B cell (primary cell): ENCODE measurements at regions not wholly inside any gene's neighbourhood (a gene's known extent, or its start where the extent isn't known, plus 50 kb on each side); places are given as distances from the start of the nearest gene placed in this dataset.

Experiments used
- ATAC-seq: fragments of 200-7000 bp; cut with Tn5 transposase; one replicate; pipeline ENCODE4 v1.10.0; 2021; ENCODE audit warnings: low read depth, mild to moderate bottlenecking, moderate number of reproducible peaks, moderate library complexity
- CTCF ChIA-PET: fragments of 350-600 bp; sonication (Branson Sonifier 250); formaldehyde crosslinking; loops from one replicate; lab custom pipeline; 2021; ENCODE audit warnings: antibody characterized with exemption, inconsistent platforms; lab: Charles Lee
- POLR2A ChIA-PET: fragments of 350-600 bp; sonication (Branson Sonifier 250); formaldehyde crosslinking; loops from one replicate; lab custom pipeline; 2021; ENCODE audit warnings: antibody characterized with exemption; lab: Charles Lee
- DNase-seq: peaks from one replicate; pipeline ENCODE4 v3.0.0; 2013
- H2AFZ ChIP-seq: 2 replicates; pipeline ENCODE4 v1.6.1; 2012; ENCODE audit warnings: mild to moderate bottlenecking, low read depth, low read length; ENCODE audit not compliant: insufficient read depth, poor library complexity, severe bottlenecking
- H3K27ac ChIP-seq, 2 donors: 1 replicate in 1 of 2; 2 replicates in 1 of 2; pipeline ENCODE4 v1.5.1; 2012 to 2013; ENCODE audit warnings: low read length in 2 of 2, mild to moderate bottlenecking in 2 of 2, moderate library complexity in 1 of 2
- H3K27me3 ChIP-seq, 4 experiments: fragments of 200-600 bp in 1 of 4; sonication (generic) in 1 of 4; replicated peaks in 1 of 4; 1 replicate in 2 of 4; 2 replicates in 2 of 4; pipeline versions ENCODE4 v1.6.1 to v1.7.0; 2013 to 2016; ENCODE audit warnings: low read length in 3 of 4, mild to moderate bottlenecking in 2 of 4, mixed read lengths in 1 of 4, moderate library complexity in 1 of 4; ENCODE audit not compliant: insufficient read depth in 4 of 4, control insufficient read depth in 3 of 4; ENCODE audit errors: control extremely low read depth in 1 of 4
- H3K36me3 ChIP-seq, 2 experiments: replicated peaks in 1 of 2; 1 replicate in 1 of 2; 2 replicates in 1 of 2; pipeline versions ENCODE4 v1.6.1 to v1.7.1; 2013; ENCODE audit warnings: low read length in 1 of 2; ENCODE audit not compliant: insufficient read depth in 2 of 2, control insufficient read depth in 1 of 2; ENCODE audit errors: control extremely low read depth in 1 of 2, extremely low read depth in 1 of 2
- H3K4me1 ChIP-seq, 2 donors: fragments of 200-600 bp in 1 of 2; sonication (generic) in 1 of 2; 1 replicate in 1 of 2; 2 replicates in 1 of 2; pipeline versions ENCODE4 v1.5.1 to v1.6.1; 2013 to 2017; ENCODE audit warnings: low read length in 2 of 2; ENCODE audit not compliant: control insufficient read depth in 2 of 2, insufficient read depth in 2 of 2
- H3K4me2 ChIP-seq: replicated peaks from 2 replicates; pipeline ENCODE3; 2012; ENCODE audit warnings: mild to moderate bottlenecking, low read depth, low read length; ENCODE audit not compliant: poor library complexity, severe bottlenecking
- H3K4me3 ChIP-seq, 5 experiments: fragments of 200-600 bp in 1 of 5; sonication (generic) in 1 of 5; 1 replicate in 3 of 5; 2 replicates in 2 of 5; pipeline versions ENCODE4 v1.5.1 to v1.7.0; 2011 to 2016; ENCODE audit warnings: low read length in 4 of 5, mild to moderate bottlenecking in 4 of 5, low read depth in 2 of 5, control low read depth in 1 of 5, moderate library complexity in 1 of 5; ENCODE audit not compliant: insufficient read depth in 1 of 5; ENCODE audit errors: control extremely low read depth in 1 of 5, extremely low read depth in 1 of 5
- H3K79me2 ChIP-seq: fragments of 200-600 bp; sonication (generic); one replicate; pipeline ENCODE4 v1.6.0; 2016; ENCODE audit warnings: low read length; ENCODE audit not compliant: control insufficient read depth, insufficient read depth
- H3K9ac ChIP-seq: fragments of 200-600 bp; sonication (generic); 2 replicates; pipeline ENCODE4 v1.6.1; 2017; ENCODE audit warnings: mild to moderate bottlenecking, low read length, moderate library complexity
- H3K9me3 ChIP-seq, 3 donors: one replicate each; pipeline versions ENCODE4 v1.6.1 to v1.7.1; 2013; ENCODE audit warnings: low read length in 2 of 3; ENCODE audit not compliant: control insufficient read depth in 2 of 3, insufficient read depth in 1 of 3; ENCODE audit errors: control extremely low read depth in 1 of 3
- H4K20me1 ChIP-seq: 2 replicates; pipeline ENCODE4 v1.6.0; 2012; ENCODE audit warnings: mild to moderate bottlenecking, low read length; ENCODE audit not compliant: insufficient read depth, control insufficient read depth, poor library complexity, severe bottlenecking
- H3K27ac Mint-ChIP-seq: one replicate; pipeline ENCODE4 v1.8.0; 2021; ENCODE audit warnings: mixed read lengths
- H3K27me3 Mint-ChIP-seq: one replicate; pipeline ENCODE4 v1.8.0; 2021; ENCODE audit warnings: mixed read lengths
- H3K4me1 Mint-ChIP-seq: one replicate; pipeline ENCODE4 v1.8.0; 2021; ENCODE audit warnings: mixed read lengths
- H3K4me3 Mint-ChIP-seq: one replicate; pipeline ENCODE4 v1.8.0; 2021; ENCODE audit warnings: mixed read lengths
- H3K9me3 Mint-ChIP-seq: one replicate; pipeline ENCODE4 v1.8.0; 2022; ENCODE audit warnings: mixed read lengths; ENCODE audit not compliant: insufficient read depth
- EZH2 ChIP-seq: IDR thresholded peaks from 2 replicates; pipeline ENCODE4 v1.6.1; 2012; ENCODE audit warnings: borderline replicate concordance, low read depth, mild to moderate bottlenecking, moderate library complexity, low read length; ENCODE audit not compliant: insufficient read depth, poor library complexity, severe bottlenecking
- WGBS: methylation state at CpG from one replicate; pipeline ENCODE4 v1.1.5; 2013; ENCODE audit warnings: missing lambda C conversion rate; ENCODE audit not compliant: insufficient coverage; 5-methylcytosine and 5-hydroxymethylcytosine counted together
- intact Hi-C: fragments of 100-400 bp; cut with micrococcal nuclease; formaldehyde crosslinking; loops from one replicate; pipeline ENCODE4 v1.10.0; 2022
- TF ChIP-seq, protein P1 (sequence below): fragments of 200-600 bp; IDR thresholded peaks from one replicate; pipeline ENCODE4 v1.8.0; 2022; ENCODE audit warnings: antibody characterized with exemption, mild to moderate bottlenecking

DNA sequence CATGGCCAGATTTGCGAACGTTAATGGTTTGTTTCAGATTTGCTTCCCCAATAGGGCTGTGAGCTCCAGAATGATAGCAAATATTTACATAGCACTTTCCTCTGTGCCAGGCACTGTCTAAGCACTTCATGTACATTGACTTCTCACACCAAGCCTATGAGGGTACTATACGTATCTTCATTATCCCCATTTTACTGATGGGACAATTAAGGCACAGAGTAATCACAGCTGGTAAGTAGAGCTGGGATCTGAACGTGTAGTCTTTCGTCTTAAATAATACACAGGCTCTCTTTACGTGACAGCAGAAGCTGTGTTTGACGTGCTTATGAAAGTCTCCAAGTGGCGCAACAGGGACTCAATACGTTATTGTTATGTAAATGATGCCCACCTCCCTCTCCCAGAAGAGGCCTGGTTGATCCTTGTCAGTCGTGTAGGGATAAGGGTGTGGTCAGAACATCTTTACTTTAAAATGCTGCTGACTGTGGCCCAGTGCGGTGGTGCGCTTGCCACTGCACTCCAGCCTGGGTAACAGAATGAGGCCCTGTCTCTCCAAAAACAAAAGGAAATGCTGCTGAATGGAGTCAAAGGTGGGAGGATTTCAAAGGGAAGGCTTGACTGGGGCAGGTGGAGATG lies 66.3 kb upstream of the TCL1B start:
- whole genome bisulfite sequencing = 88% methylated on average over 10 of the region's 12 CpGs
- Mint-ChIP-seq H3K4me3 (no peak overlapping the region), H3K27ac (no peak overlapping the region), H3K27me3 (peaks cover 21% of the 10 kb centered on the region), H3K4me1 (peaks cover 7% of the 10 kb centered on the region), H3K9me3 (peaks cover 7% of the 10 kb centered on the region)
- H3K4me2 ChIP-seq = no peak overlapping the region
- H3K27me3 ChIP-seq = no peaks in the 10 kb centered on the region
- TF ChIP-seq, protein P1, sequence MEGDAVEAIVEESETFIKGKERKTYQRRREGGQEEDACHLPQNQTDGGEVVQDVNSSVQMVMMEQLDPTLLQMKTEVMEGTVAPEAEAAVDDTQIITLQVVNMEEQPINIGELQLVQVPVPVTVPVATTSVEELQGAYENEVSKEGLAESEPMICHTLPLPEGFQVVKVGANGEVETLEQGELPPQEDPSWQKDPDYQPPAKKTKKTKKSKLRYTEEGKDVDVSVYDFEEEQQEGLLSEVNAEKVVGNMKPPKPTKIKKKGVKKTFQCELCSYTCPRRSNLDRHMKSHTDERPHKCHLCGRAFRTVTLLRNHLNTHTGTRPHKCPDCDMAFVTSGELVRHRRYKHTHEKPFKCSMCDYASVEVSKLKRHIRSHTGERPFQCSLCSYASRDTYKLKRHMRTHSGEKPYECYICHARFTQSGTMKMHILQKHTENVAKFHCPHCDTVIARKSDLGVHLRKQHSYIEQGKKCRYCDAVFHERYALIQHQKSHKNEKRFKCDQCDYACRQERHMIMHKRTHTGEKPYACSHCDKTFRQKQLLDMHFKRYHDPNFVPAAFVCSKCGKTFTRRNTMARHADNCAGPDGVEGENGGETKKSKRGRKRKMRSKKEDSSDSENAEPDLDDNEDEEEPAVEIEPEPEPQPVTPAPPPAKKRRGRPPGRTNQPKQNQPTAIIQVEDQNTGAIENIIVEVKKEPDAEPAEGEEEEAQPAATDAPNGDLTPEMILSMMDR = no peak
- no peak for TF ChIP-seq EZH2
- peaks cover 3 to 6% of the 10 kb centered on the region in 2 donors for H3K4me1 ChIP-seq
- no peak overlapping the region for H3K9ac ChIP-seq
- H2AFZ ChIP-seq = no peak overlapping the region
- no peak overlapping the region for H3K27ac ChIP-seq
- ChIA-PET POLR2A (no interaction called here), CTCF (interaction anchor here (0.8 to 1.3 kb wide), 3 partner anchors 9 to 154 kb away, joined by 3 read pairs; no protein-coding TSS in a partner anchor)
- no peak overlapping the region for H3K4me3 ChIP-seq
- no peak for ATAC-seq
- no peak for DNase-seq
- H3K36me3 ChIP-seq = no peaks in the 10 kb centered on the region
- intact Hi-C loops = no loop called here
- H3K79me2 ChIP-seq = no peaks in the 10 kb centered on the region
- peaks cover 0 to 7% (median 0%) of the 10 kb centered on the region in 3 donors for H3K9me3 ChIP-seq
- H4K20me1 ChIP-seq = no peaks in the 10 kb centered on the region

DNA sequence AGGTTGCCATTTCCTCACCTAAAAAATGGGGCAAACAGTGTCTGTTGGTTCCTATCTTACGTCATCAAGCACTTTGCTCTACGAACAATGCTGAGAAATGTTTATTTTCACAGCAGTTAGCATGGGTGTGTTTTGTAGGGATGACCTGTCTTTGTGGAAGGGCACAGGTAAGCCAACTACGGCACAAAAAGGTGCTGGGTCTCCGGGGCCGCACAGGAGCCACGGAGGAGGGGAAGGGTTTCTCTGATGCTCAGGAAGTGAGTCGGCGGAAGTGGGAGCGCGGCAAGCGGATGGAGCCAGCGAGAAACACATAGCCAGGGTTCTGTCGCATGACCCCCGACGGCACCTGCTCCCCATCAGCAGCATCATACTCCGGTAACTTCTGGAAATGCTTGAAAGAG lies 65.6 kb upstream of the TCL1B start:
- peak overlapping the region; percentile 48 for H2AFZ ChIP-seq
- H3K27ac Mint-ChIP-seq = peak overlapping the region; percentile 16
- H3K79me2 ChIP-seq = no peaks in the 10 kb centered on the region
- no peaks in the 10 kb centered on the region for H3K27me3 ChIP-seq
- 74% methylated on average over 16 of the region's 16 CpGs for WGBS
- TF ChIP-seq EZH2 = no peak
- TF ChIP-seq, protein P1 = no peak
- no peaks in the 10 kb centered on the region for H4K20me1 ChIP-seq
- no peaks in the 10 kb centered on the region for H3K36me3 ChIP-seq
- peaks cover 19% of the 10 kb centered on the region for H3K27me3 Mint-ChIP-seq
- H3K9me3 Mint-ChIP-seq = peaks cover 15% of the 10 kb centered on the region
- ATAC-seq (no peak), DNase-seq (no peak)
- H3K4me1 Mint-ChIP-seq = peaks cover 13% of the 10 kb centered on the region
- peak overlapping the region; percentile 29 for H3K4me2 ChIP-seq
- no peak overlapping the region for H3K27ac ChIP-seq
- peaks cover 8 to 12% of the 10 kb centered on the region in 2 donors for H3K4me1 ChIP-seq
- peak overlapping the region in 3 of 5 experiments; percentile 28 to 43 (median 29) for H3K4me3 ChIP-seq
- peak overlapping the region; percentile 66 for H3K4me3 Mint-ChIP-seq
- peaks cover 0 to 14% (median 0%) of the 10 kb centered on the region in 3 donors for H3K9me3 ChIP-seq
- no peak overlapping the region for H3K9ac ChIP-seq
- ChIA-PET POLR2A (no interaction called here), CTCF (interaction anchor here (1.3 kb wide), 1 partner anchor 94 kb away, joined by 3 read pairs; no protein-coding TSS in a partner anchor)
- intact Hi-C loops = no loop called here
